Naive B cell (primary cell): ENCODE measurements at regions not wholly inside any gene's neighbourhood (a gene's known extent, or its start where the extent isn't known, plus 50 kb on each side); places are given as distances from the start of the nearest gene placed in this dataset.
"Not testable (repeated sequence)": the region's sequence is repeated elsewhere in the genome, so short reads cannot be mapped to it uniquely, and the experiment has no call there.

Experiments used
- ATAC-seq, 2 donors: fragments of 150-1000 bp; cut with Tn5 transposase; 2 replicates each; pipeline ENCODE4 v1.10.0; 2021; ENCODE audit warnings: low read depth in 2 of 2, mild to moderate bottlenecking in 2 of 2, moderate library complexity in 2 of 2
- DNase-seq: peaks from one replicate; pipeline ENCODE4 v3.0.0; 2022
- H3K27ac Mint-ChIP-seq, 6 donors: one replicate each; pipeline ENCODE4 v1.8.0; 2020 to 2022; ENCODE audit warnings: mild to moderate bottlenecking in 6 of 6, mixed read lengths in 6 of 6, moderate library complexity in 5 of 6, inconsistent platforms in 2 of 6
- H3K27me3 Mint-ChIP-seq, 3 donors: one replicate each; pipeline ENCODE4 v1.8.0; 2021 to 2022; ENCODE audit warnings: mixed read lengths in 3 of 3, mild to moderate bottlenecking in 1 of 3
- H3K36me3 Mint-ChIP-seq, 2 donors: one replicate each; pipeline ENCODE4 v1.8.0; 2020 to 2022; ENCODE audit warnings: mixed read lengths in 2 of 2, inconsistent platforms in 1 of 2, mild to moderate bottlenecking in 1 of 2
- H3K4me1 Mint-ChIP-seq, 3 donors: one replicate each; pipeline ENCODE4 v1.8.0; 2020 to 2022; ENCODE audit warnings: mixed read lengths in 3 of 3, inconsistent platforms in 1 of 3, mild to moderate bottlenecking in 1 of 3, moderate library complexity in 1 of 3
- H3K4me3 Mint-ChIP-seq, 8 donors: one replicate each; pipeline ENCODE4 v1.8.0; 2020 to 2022; ENCODE audit warnings: mild to moderate bottlenecking in 8 of 8, mixed read lengths in 8 of 8, moderate library complexity in 8 of 8, inconsistent platforms in 2 of 8
- H3K9me3 Mint-ChIP-seq, 7 donors: one replicate each; pipeline ENCODE4 v1.8.0; 2020 to 2022; ENCODE audit warnings: mixed read lengths in 7 of 7, mild to moderate bottlenecking in 5 of 7, inconsistent platforms in 2 of 7, moderate library complexity in 1 of 7

DNA sequence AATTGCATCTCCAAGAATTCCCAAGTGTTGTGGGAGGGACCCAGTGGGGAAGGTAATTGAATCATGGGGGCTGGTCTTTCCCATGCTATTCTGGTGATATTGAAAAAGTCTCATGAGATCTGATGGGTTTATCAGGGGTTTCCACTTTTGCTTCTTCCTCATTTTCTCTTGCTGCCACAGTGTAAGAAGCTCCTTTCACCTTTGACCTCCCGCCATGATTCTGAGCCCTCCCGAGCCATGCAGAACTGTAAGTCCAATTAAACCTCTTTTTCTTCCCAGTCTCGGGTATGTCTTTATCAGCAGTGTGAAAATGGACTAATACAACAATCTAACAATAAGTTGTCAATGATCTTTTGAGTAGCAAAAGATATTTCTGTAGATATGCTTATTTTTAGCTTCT is 338.1 kb upstream of the GALNTL6 start:
- H3K27me3 Mint-ChIP-seq, ATAC-seq, H3K36me3 Mint-ChIP-seq, DNase-seq, H3K4me3 Mint-ChIP-seq, H3K9me3 Mint-ChIP-seq, H3K4me1 Mint-ChIP-seq, H3K27ac Mint-ChIP-seq: not testable (repeated sequence)

DNA sequence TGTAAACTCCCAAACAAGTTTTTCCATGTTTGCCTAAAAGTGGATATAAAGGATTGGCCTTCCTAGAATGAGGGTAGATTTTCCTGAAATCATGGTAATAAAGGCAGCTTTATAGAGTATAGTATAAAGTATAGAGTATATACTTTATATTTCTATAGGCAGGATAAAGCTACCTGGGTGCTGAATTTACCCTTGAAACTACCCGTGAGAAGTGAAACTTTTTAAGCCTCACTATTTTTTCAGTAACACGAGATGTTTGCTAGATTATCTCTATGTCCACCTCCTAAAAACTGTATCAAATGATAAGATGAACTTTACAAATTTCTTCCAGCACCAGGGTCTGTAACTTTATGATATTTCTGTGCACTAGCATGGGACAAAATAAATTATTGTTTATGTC is 340.0 kb upstream of the GALNTL6 start:
- H3K9me3 Mint-ChIP-seq, result no peaks in the 10 kb centered on the region
- H3K4me1 Mint-ChIP-seq, result peaks cover 0 to 4% (median 0%) of the 10 kb centered on the region in 3 donors
- no peak for DNase-seq
- no peak overlapping the region for H3K4me3 Mint-ChIP-seq
- ATAC-seq, result no peak
- no peaks in the 10 kb centered on the region for H3K27me3 Mint-ChIP-seq
- H3K27ac Mint-ChIP-seq, result no peak overlapping the region
- H3K36me3 Mint-ChIP-seq, result no peaks in the 10 kb centered on the region

DNA sequence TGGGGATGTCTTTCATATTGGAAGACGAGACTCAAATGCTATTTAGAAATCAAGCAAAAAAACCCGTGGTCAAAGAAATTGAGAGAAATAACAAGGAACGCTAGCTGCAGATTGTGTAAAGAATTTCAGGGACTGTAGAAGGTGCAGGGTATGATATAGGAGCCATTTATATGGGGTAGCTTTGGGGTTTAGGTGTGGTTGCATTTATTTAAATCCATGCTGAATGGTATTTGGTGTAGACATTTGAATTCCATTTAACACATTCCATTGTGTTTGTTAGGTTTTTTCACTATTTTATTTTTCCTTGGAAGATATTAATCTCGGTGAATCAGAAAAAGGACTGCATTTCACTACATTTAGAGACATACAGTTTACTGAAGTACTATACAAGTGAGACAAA is 341.0 kb upstream of the GALNTL6 start:
- H3K36me3 Mint-ChIP-seq, result no peaks in the 10 kb centered on the region
- DNase-seq (no peak), ATAC-seq (no peak)
- no peak overlapping the region for H3K4me3 Mint-ChIP-seq
- peaks cover 0 to 4% (median 0%) of the 10 kb centered on the region in 3 donors for H3K4me1 Mint-ChIP-seq
- H3K9me3 Mint-ChIP-seq, result no peaks in the 10 kb centered on the region
- no peaks in the 10 kb centered on the region for H3K27me3 Mint-ChIP-seq
- no peak overlapping the region for H3K27ac Mint-ChIP-seq

DNA sequence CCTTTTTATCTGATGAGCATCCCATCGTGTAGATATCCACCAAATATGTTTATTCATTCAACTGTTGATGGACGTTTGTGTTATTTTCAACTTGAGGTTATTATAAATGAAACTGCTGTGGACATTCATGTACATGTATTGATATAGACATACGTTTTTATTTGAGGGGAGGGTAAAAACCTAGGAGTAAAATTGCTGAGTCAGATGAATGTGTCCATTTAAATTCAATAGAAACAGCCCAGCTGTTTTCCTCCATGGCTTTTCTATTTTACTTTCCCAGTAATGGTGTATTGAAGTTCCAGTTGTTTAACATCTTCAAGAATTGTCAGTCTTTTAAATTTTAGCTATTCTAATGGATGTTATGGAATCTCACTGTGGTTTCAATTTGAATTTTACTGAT is 348.7 kb upstream of the GALNTL6 start:
- no peak for DNase-seq
- Mint-ChIP-seq H3K27me3 (no peaks in the 10 kb centered on the region), H3K4me3 (no peak overlapping the region), H3K9me3 (peaks cover 0 to 2% (median 0%) of the 10 kb centered on the region in 7 donors), H3K4me1 (no peaks in the 10 kb centered on the region), H3K27ac (no peak overlapping the region), H3K36me3 (no peaks in the 10 kb centered on the region)
- ATAC-seq, result no peak

DNA sequence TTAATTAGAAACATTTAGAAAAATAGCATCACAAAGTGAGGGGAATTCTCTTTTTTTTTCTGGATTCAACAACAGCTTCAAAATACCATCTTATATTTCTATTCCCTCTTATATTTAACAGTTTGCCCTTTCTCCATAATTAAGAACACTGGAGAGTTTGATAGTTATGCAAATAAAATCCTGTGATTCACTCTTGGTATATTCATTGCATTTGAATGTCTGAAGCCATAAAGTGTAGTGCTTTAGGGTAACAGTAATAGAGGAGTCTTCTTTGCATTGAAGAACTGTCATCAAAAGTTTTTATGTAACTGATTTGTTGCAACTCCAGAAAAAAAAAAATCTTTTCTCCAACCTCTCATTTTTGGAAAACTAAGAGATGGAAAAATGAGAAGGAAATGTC is 352.0 kb upstream of the GALNTL6 start:
- H3K27me3 Mint-ChIP-seq, result no peaks in the 10 kb centered on the region
- no peak overlapping the region for H3K4me3 Mint-ChIP-seq
- no peak for DNase-seq
- no peaks in the 10 kb centered on the region for H3K4me1 Mint-ChIP-seq
- no peak for ATAC-seq
- peaks cover 0 to 19% (median 0%) of the 10 kb centered on the region in 7 donors for H3K9me3 Mint-ChIP-seq
- H3K27ac Mint-ChIP-seq, result no peak overlapping the region
- no peaks in the 10 kb centered on the region for H3K36me3 Mint-ChIP-seq

DNA sequence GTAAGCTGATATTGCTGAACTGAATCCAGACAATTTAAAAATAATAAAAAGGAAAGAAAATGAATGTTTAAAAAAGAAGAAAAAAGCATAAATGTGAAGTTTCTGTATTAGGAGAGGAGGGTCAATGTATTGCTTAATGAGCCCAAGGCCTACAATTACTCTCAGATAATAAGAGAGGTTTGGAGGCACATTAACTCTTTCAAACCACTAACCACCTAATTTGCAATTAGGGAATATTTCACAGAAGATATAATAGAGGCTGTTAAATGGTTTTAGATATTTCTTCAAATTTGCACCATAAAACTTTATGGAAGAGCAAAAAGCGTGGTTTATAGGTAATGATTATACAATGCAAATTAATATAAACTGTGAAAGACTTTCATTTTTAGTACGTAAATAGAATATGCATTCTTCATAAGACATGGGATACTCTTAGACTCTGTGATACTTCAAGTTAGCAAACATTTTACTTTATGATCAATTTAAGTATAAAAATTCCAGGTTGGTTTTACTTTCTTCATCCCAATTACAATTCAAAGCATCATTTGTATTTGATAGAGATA is 364.2 kb upstream of the GALNTL6 start:
- H3K4me3 Mint-ChIP-seq, result no peak overlapping the region
- H3K9me3 Mint-ChIP-seq, result no peaks in the 10 kb centered on the region
- DNase-seq, result no peak
- H3K4me1 Mint-ChIP-seq, result no peaks in the 10 kb centered on the region
- no peaks in the 10 kb centered on the region for H3K27me3 Mint-ChIP-seq
- no peaks in the 10 kb centered on the region for H3K36me3 Mint-ChIP-seq
- no peak for ATAC-seq
- H3K27ac Mint-ChIP-seq, result no peak overlapping the region

DNA sequence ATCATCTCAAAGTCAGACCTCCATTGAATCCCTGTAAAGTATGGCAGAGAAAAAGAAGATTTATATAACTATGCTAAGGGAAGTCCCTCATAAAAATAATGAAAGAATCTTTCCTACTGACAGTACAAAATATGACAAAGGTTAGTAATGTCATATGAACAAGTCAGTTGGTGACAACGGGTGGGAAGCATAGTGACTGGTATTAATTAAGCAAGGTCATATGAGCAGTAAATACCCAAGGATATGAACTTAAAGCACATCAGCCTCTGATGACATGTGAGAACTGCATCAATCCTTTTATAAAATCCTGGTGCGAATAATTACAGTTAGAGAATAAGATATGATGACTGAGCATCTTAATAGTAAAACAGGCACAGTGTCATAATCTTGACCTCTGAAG is 364.8 kb upstream of the GALNTL6 start:
- Mint-ChIP-seq H3K4me3 (no peak overlapping the region), H3K27me3 (no peaks in the 10 kb centered on the region), H3K36me3 (no peaks in the 10 kb centered on the region), H3K4me1 (no peaks in the 10 kb centered on the region), H3K9me3 (no peaks in the 10 kb centered on the region), H3K27ac (no peak overlapping the region)
- ATAC-seq (no peak), DNase-seq (no peak)

DNA sequence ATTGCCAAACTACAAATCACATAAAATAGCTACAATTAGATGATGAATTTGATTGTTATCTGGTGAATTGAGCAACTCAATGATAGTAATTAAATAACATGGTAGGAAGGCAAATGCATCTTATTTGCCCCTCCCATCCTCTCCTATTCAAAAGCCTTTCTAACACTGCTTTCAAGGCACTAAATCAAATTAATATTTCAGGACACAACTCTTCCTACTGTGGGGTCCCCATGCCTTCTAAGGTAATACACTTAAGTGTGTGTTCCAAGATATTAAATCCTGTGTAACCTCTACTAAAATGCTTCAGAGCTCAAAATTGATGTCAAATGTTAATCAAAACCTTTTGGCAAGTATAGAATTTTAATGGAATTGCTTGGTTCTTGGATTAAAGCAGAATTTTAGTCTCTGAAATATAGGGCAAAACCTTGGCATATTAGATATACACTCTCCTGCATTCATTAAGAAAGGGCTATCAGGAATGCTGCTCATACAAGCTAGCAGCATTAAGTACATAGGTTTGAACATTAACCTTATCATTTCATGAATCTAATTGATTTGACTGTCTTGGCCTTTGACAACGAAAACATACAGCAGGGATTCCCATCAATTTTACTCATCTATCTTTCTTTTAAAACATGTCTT is 371.8 kb upstream of the GALNTL6 start:
- H3K36me3 Mint-ChIP-seq, result no peaks in the 10 kb centered on the region
- H3K4me3 Mint-ChIP-seq, result no peak overlapping the region
- no peak for ATAC-seq
- H3K4me1 Mint-ChIP-seq, result no peaks in the 10 kb centered on the region
- H3K27me3 Mint-ChIP-seq, result no peaks in the 10 kb centered on the region
- no peak for DNase-seq
- H3K27ac Mint-ChIP-seq, result no peak overlapping the region
- no peaks in the 10 kb centered on the region for H3K9me3 Mint-ChIP-seq

DNA sequence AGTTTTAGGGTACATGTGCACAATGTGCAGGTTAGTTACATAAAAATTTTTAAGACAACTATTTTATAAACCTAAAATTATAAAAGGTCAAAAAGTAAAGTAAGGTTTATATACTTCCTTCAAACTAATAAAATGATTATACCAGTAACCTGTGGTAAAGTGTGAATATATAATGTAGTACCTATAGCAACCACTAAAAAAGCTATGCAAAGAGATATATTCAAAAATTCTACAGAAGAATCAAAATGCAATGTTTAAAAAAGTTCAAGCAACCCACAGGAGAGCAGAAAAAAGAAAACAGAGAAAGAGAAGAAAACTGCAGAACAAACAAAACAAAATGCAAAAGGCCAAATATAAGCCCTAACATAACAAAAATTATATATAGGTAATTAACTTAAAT is 379.5 kb upstream of the GALNTL6 start:
- Mint-ChIP-seq H3K4me1 (no peaks in the 10 kb centered on the region), H3K9me3 (no peaks in the 10 kb centered on the region), H3K27ac (no peak overlapping the region), H3K36me3 (no peaks in the 10 kb centered on the region), H3K4me3 (no peak overlapping the region), H3K27me3 (no peaks in the 10 kb centered on the region)
- no peak for DNase-seq
- no peak for ATAC-seq

DNA sequence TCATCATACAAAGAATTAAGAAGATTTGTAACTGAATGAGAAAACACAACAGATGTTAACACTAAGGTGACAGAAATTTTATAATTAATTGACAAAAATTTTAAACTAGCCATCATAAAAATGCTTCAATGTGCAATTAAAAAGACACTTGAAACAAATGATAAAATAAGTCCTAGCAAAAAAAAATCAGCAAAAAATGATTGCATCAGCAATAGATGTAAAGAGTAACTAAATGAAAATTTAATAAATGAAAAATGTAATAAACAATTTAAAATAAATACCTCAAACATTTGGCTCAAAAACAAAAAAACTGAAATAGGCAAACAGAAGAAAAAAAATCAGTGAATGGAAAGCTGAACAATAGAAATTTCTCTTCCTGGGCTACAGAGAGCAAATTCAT is 380.7 kb upstream of the GALNTL6 start:
- Mint-ChIP-seq H3K27me3 (no peaks in the 10 kb centered on the region), H3K27ac (no peak overlapping the region), H3K4me1 (no peaks in the 10 kb centered on the region), H3K9me3 (no peaks in the 10 kb centered on the region), H3K36me3 (no peaks in the 10 kb centered on the region), H3K4me3 (no peak overlapping the region)
- ATAC-seq (no peak), DNase-seq (no peak)

DNA sequence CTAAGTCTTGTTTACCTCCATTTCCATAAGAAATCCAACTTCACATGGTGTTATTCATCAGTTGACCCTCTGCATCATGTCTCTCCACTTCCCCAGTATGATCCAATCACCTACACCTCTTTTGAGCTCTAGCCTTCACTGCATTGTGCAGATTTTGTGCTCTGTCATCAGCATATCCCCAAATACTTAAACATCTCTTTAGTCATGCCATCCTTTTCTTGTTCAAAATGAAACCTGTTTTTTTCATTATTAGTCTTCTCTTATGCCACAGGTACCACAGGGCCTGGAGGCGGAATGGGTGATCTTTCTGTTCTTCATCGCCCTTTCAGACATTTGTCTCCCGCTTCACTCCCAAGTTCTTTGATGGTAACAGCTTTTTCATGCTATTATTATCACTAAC is 382.7 kb upstream of the GALNTL6 start:
- H3K9me3 Mint-ChIP-seq, result no peaks in the 10 kb centered on the region
- H3K27me3 Mint-ChIP-seq, result no peaks in the 10 kb centered on the region
- ATAC-seq, result no peak

DNA sequence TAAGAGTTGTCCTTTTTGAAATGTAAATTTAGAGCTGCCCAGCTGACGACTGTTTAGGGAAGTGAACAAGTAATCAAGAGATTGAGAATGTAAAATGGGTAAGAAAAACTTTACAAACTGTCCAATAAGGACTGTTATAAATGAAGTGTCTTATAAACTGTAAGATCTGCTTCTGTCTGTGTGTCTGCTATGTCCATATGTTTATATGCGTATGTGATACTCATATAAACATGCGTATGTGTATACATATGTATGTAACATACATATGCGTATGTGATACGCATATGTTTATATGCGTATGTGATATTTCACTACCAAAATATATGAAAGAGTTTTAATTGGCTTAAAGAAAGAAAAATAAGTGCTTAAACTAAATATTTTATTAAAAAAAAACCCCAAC is 416.0 kb upstream of the GALNTL6 start:
- Mint-ChIP-seq H3K4me1 (no peaks in the 10 kb centered on the region), H3K4me3 (no peak overlapping the region), H3K36me3 (no peaks in the 10 kb centered on the region), H3K27me3 (no peaks in the 10 kb centered on the region), H3K27ac (no peak overlapping the region), H3K9me3 (peaks cover 0 to 4% (median 4%) of the 10 kb centered on the region in 7 donors)
- no peak for ATAC-seq
- no peak for DNase-seq

More for the DNA sequence above, 382.7 kb upstream of the GALNTL6 start:
- H3K4me1 Mint-ChIP-seq, result no peaks in the 10 kb centered on the region
- no peak for DNase-seq
- H3K36me3 Mint-ChIP-seq, result no peaks in the 10 kb centered on the region
- no peak overlapping the region for H3K4me3 Mint-ChIP-seq
- H3K27ac Mint-ChIP-seq, result no peak overlapping the region

DNA sequence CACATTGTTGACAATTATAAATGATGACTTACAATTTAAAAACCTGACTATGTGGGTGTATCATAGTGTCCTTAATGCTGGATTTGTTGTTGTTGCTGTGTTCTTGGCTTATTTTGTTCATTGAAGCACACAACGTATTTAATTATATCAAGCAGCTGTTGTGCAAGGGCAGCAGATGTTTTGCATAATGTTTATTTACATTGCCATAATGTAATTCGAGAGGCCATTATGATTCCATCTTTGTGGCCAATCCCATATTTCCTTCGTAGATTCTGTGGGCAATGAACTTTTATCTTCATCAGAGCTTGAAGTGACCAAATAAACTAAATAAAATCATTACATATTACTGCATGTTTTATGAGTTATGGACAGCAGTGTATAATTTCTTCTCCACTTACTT is 422.6 kb upstream of the GALNTL6 start:
- DNase-seq (no peak), ATAC-seq (no peak)
- Mint-ChIP-seq H3K4me1 (no peaks in the 10 kb centered on the region), H3K4me3 (no peak overlapping the region), H3K9me3 (peaks cover 4 to 17% (median 10%) of the 10 kb centered on the region in 7 donors), H3K27me3 (no peaks in the 10 kb centered on the region), H3K36me3 (peaks cover 0 to 6% of the 10 kb centered on the region in 2 donors), H3K27ac (no peak overlapping the region)

DNA sequence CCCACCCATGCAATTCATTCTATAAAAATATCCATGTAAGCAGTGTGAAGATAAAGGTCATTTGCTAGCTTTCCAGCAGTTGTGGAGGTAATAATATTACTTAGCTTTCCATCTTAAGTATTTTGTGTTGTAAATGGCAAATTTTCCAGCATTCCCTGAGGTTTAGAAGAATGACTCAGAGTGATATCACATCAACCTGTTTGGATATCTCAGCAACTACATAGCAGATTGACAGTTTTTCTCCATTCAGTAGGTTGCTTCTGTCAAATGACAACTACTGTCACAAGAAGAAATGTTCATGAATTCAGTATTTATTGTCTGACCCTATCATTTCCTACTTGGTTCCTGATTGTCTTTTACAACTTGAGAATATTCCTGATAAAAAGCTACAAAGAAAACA is 434.9 kb upstream of the GALNTL6 start:
- Mint-ChIP-seq H3K27me3 (no peaks in the 10 kb centered on the region), H3K9me3 (no peaks in the 10 kb centered on the region), H3K4me3 (no peak overlapping the region), H3K36me3 (no peaks in the 10 kb centered on the region), H3K4me1 (no peaks in the 10 kb centered on the region), H3K27ac (no peak overlapping the region)
- DNase-seq (no peak), ATAC-seq (no peak)

DNA sequence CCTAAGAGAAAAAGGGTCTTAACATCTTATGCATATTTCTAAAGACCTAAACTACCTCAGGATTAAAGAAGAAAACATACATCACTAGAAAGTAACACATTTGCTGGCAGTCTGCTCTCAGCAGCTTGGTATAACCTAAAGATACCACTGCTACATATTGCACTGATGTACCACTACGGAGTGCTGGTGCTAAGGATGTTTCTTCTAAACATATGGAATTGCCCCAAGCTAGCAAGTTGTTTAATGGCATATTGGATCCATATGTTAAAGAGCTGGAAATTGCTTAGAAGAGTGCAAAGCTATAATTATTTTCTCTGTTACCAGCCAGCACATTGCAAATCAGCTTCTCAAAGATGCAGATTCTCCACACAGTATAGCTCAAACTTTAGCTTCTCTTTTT is 436.5 kb upstream of the GALNTL6 start:
- H3K27me3 Mint-ChIP-seq, result no peaks in the 10 kb centered on the region
- DNase-seq (no peak), ATAC-seq (no peak)
- H3K9me3 Mint-ChIP-seq, result no peaks in the 10 kb centered on the region
- H3K27ac Mint-ChIP-seq, result no peak overlapping the region
- H3K4me3 Mint-ChIP-seq, result no peak overlapping the region
- H3K36me3 Mint-ChIP-seq, result no peaks in the 10 kb centered on the region
- H3K4me1 Mint-ChIP-seq, result no peaks in the 10 kb centered on the region
